ENCODE measurements at regions not wholly inside any gene's neighbourhood (a gene's known extent, or its start where the extent isn't known, plus 50 kb on each side); places are given as distances from the start of the nearest gene placed in this dataset.
"Not testable (repeated sequence)": the region's sequence is repeated elsewhere in the genome, so short reads cannot be mapped to it uniquely, and the experiment has no call there.

DNA sequence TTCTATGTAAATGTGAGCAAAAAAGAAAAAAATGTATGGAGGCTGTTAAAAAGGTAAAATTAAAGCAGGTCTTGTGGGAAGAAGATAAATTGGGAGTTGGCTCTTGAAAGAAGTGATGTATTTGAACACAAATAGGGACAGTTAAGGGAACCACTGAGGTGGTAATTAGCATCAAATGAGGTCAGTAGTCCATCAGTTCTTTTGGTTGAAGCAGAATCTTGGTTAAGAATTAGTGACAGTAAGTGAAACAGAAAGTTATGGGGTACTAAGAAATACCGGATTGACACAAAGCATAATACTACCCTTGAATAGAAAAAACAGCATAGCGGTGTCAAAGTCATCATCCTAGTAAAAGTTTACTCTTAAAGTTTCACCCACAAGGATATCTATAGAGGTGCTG lies 352.6 kb upstream of the VRK2 start:
- no peak for DNase-seq

DNA sequence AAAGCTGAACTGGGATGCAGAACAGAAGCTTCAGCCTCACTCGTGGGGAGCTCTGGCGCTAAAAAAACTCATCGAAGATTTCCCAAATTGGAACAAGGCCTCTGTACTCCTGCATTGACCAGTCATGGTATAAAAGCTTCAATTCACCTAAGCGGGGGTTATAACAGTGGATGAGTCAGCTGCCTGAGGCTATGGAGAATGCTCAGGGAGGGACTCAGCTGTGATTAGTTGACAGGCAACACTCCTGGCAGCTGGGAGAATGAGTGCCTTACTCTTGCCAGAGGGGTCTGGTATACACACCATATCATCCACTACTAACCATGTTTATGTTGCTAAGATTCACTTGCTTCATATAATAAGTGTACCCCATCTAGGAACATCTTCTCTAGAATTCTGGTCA lies 350.6 kb upstream of the VRK2 start:
- DNase-seq = no peak

DNA sequence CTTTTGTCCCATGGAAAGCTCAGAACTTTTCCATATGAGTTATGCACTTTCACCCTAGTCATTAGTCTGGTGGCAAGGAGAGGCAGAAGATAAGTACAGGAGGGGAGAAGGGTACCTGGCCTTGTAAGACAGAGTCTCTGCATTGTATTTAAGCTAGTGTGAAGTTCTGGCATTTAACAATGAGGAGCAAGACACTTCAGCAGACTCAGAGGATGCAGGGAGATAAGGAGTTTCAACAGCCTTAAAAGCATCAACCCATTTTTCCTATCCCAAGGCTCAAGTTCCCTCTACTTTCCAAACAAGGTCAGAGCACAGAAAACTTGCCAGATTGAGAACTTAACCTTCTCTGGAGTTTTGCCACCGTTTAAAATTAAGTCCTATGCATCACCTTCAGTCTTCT lies 348.2 kb upstream of the VRK2 start:
- DNase-seq = no peak

DNA sequence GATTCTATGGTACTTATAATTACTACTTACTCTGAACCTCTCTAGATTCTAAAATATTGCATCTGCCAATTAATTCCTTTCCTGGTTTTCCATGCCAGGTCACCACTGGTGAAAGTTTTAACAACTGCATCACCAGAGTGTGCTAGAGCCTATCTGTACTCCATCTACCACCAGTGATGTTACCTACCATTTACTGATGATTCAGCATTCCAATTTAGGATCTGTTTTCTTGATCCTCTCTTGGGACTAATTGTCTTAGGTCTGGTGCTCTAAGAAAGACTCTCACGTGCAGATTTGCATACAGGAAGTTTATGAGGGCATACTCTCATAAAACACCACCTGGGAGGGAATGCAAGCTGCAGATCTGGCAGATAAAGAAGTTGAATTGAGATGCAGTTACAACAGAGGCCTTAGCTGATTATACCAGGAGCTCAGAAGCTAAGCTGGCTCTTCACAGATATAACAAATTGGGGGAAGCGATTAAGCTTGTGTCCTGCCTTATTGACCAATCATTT lies 347.6 kb upstream of the VRK2 start:
- DNase-seq = no peak

DNA sequence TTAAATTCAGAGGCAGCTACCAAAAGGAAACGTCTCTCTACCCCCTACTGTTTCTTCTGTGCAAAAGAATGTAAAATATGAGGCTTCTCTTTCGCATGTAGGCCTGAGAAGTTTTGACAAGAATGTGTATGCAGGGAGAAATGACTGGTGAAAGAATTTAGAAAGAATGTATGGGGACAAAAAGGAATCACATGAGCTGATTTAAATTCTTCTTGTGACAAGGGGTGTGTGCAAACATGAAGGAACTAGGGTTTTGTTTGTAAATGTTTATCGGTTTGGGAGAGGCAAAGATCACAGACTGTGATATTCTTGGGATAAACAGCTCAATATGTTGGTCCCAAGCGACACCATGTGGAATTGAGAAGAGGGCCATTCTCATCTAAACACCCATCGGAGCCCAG lies 345.2 kb upstream of the VRK2 start:
- DNase-seq = no peak

DNA sequence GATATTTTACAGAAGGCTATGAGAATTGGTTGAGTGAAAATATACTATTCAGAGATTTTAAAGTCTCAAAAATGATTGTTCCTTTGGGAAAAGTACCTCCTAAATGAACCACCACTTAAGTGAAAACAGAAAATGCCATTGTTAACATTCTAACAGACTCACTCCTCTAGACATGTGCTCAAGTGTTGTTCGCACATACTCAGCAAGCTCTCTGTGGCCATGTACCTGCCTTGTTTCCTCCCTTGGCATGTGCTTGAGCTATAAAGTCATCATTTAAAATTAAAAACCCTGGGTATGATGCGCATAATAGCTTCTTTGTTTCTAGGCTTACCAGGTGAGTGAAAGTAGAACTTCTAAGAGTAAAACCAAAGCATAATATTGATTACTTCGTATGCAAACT lies 343.2 kb upstream of the VRK2 start:
- no peak for DNase-seq

DNA sequence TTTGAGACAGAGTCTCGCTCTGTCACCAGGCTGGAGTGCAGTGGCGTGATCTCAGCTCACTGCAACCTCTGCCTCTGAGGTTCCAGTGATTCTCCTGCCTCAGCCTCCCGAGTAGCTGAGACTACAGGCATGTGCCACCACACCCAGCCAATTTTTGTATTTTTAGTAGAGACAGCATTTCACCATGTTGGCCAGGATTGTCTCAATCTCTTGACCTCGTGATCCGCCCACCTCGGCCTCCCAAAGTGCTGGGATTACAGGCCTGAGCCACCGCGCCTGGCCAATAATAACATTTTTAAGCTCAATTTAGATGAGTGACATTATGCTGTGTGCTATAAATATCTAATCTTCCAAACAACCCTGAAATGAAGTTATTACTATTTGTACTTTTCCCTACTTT lies 338.8 kb upstream of the VRK2 start:
- DNase-seq = not testable (repeated sequence)

DNA sequence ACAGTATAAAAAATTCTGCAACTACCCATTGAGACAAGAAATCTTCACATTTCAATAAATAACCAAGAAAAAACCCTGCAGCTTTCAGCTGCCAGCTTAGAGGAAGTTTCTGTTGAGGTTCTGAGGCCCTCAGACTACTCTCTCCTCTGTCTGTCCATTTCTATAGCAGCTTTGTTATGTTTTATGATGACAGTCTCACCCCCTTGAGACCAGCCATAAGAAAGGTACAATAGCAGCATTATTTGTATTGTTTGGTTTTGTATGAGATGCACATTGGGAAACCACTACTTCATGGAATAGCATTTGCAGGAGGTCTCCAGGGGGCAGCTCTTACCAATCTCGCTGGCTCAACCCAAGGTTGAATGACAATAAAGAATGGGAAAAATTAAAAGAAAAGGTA lies 334.6 kb upstream of the VRK2 start:
- DNase-seq = no peak

DNA sequence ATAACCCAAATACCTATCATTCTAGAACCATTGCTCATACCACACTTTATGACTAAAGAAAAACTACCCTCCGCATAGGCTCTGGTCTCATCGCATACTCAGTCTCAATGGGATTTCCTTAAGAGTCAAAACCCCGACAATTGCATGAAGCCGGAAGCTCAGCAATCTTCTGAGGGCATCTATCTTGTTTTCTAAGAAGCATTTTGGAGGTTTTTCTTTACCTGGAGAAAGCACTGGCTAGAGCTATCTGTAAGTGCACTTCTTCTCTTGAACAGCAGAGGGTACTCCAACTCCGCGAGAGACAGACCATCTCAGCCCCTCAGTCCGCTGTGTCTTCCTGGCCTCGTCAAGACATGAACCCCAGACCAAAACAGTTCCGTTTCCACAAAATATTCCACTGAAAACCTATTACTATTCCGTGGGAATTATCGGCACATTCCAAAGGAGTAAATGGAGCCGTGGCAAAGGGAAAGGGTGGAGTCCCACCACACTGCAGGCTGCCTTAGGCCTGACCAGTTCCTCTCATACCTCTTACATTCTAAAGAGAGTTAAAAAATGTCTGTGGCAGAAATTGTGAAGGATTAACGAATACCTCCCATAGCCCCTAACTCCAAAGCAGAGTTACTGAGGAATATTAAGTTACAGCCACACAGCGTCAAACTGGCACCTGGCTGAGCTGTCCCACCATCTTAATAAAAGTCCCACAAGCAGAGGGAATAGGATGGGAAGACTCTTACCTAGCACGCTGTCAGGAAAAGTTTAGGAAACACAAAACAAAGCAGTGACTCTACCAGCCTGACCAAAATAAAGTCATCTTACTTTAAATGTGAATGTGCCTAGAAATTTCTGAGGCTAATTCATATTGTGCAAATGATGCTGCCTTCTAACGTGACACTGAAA lies 325.6 kb upstream of the VRK2 start:
- peak in 41 of 56 donors; percentile 1 to 66 (median 15) for DNase-seq

DNA sequence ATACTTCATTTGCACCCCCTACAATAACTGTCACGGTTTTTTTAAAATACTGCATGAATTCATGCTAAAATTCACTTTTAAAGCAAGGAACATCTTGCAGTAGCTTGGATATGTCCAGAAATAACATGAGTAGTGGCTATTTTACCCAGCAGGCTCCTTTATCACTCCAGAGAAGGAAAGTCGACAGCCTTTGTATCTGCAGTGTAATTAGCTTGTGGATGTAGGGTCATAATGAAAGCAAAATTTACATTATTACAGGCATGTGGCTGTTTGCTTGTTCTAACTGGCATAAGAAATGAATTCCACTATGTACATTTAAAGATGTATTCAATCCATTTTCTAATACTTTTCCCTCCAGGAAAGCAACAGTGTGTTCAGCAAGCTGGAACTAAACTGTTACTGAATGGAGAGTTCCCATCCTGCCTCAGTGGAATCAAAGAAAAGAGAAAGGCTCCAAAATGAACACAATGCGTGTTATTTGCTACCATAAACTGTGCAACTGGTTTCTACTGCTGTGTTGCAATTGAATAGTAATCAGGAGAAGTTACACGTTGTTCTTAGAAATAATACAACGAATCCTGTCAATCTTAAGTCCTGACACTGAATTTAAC lies 321.2 kb upstream of the VRK2 start:
- DNase-seq = no peak

DNA sequence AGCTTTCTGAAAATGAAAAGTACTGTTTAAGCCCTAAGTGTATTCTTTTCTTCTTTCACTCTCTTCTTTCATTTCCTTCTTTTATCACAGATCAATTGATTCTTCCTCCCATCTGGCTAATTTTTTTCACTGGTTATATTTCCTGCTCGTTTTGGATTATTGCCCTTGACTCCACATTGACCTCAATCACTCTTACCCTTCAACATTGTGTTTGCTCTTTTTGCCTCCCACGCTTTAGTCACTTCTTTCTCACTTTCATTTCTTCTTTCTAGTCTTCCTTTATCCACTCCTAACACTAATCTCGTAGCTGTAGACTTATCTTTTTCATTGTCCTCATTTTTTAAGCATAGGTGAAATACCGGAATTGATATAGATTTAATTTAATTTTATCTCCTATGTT lies 320.3 kb upstream of the VRK2 start:
- no peak for DNase-seq

DNA sequence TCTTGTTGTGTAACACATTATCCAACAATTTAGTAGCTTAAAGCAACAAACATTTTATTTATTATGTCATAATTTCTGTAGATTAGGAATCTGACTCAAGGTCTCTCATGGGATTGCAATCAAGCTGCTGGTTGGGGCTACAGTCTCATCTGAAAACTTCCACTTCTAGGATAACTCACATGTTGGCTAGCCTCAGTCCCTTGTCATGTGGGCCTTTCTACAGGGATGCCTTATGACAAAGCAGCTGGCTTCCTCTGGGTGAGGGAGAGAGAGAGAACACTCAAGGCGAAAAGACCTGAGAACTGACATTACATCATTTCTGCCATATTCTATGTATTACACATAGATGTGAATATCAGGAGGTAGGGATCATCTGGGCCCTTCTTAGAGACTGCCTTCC lies 317.9 kb upstream of the VRK2 start:
- no peak for DNase-seq

DNA sequence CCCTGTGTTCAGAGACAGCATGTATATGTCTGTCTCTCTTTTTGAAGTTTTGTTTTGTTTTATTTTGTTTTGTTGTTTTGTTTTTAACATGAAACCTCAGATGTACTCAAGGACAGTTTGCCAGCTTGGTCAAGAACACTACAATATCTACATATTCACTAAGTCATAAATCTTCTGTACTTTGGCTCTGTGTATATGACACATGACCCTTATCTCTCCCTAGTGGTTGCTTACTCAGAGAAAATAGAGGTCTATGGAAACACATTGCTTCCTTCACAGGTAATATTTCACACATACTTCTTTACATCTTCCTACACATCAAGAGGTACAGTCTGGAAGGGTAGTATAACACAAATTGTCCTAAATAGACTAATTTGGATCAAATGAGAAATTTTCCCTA lies 312.6 kb upstream of the VRK2 start:
- no peak for DNase-seq

DNA sequence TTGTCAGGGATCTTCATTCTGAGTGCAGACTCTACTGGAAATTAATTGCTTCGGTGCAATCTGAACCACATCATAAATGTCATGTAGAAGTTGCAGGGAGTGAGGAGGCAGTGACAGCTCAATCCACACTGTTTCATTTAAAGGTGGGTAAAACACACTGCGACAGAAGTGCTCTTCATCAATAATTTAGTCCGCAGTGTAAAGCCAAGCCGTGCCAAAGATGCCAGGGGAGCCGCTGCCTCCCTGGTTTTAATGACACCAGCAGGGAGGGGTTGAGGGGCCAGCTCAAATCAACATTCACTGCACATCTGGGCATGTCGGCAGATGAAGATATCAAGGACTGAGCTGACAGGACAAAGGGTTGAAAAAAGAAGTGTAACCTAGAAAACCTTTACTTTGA lies 305.7 kb upstream of the VRK2 start:
- DNase-seq = no peak

DNA sequence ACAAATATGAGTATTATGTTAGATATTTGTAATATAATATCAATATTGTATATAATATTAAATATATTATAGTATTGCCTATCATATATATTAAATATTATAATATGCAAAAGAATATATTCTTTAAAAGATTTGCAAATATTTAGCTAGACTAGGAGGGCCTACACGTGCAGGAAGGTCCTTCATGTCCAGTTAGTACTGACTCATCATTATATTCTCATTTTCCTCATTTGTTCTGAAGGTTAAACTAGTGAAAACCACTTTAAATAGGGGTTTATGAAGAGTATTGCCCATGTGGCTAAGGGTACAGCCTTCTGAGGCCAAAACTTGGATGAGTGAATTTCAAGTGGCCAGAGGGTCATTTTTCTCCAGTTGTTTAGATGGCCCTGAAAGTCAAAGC lies 293.0 kb upstream of the VRK2 start:
- DNase-seq = no peak

DNA sequence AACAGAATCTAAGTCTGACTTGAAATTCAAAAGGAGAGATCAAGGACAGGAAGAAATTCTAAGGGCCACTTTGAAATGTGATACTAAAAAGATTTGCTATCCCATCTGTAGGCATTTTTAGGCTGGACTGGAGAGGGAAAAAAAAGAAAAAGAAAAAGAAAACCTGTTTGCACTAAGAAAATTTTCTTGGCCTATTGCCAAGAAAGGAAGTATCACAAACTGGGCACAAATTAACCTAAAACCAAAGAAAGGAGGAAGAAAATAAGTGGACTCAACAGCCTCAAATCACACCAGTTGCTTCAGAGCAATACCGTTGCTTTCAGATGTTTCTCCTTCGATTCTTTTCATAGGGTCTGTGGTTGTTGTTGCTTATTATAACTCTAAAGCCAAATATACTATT lies 287.9 kb upstream of the VRK2 start:
- no peak for DNase-seq

DNA sequence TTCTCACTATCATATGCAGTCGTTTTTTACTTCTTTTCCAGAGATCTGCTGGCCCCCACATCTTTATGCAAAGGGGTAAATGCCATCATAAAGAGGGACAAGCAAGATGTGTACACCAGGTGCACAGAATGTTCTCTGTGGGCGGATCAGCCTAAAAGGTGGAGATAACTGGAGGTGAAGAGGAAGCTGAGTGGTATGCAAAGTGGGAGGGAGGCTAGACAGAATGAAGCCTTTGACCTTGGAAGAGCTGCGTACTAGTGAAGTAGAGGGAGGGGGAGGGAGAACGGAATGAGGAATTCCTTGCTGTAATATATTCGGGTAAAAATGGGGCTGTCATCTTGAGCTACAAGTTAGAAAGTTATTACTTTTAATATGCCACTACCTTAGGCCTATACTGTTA lies 287.5 kb upstream of the VRK2 start:
- no peak for DNase-seq

DNA sequence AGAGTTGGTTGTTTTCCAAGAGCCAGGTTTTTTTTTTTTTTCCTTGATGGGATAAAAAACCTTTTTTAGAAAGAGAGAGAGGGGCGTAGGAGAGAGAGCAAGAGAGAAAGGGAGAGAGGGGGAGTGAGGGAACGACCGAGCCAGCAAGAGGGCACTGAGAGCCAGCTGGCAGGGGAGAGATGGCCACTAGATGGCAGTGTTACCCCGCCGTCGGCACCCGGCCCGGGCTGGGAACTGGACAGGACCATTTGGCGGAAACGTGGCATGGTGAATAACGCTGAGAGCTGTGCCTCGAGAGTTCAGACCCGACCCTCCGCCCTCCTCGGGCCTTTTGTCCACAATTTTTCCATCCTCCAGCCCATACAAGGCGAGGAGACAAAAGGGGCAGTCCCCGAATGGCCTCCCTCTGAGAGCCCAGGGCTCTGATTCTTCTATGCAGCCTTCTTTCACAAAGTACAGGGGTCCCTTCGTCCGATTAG lies 286.7 kb upstream of the VRK2 start:
- peak; percentile 20 to 93 (median 80) for DNase-seq

DNA sequence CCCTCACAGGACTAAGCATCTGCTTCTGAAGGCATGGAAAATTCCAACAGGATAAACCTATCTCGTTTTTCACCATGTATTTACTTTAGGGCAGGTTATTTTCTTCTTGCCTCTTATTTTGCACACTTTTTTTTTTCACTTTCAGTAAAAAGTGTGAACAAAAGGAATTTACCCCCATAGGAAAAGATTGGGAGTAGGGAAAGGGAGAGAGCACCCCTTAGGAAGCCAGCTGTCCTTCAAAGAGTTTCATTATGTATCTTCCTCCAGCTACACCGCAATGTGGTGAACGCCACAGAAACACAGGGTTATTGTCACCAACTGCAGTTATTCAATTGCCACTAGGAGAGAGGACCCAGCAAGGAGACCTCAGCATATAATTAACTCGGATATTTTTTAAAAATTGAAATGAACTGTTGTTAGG lies 286.2 kb upstream of the VRK2 start:
- DNase-seq = peak in 7 of 56 donors; percentile 2 to 33 (median 6)

DNA sequence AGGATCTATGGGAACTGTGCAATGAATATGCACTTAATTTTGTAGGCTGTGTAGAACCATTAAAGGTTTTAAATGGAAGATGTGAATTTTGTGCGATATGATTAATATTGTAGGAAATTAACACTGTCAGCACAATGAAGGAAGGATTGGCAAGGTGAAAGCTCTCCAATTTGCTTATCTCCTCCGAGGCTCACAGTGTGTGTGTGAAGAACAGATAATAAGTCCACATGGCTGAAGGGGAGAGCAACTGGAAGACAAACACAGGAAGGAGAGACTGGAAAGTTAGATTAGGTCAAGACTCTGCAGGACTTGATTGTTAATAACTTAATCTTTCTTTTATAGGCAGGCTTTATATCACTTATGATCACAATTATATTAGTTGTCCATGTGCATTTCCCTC lies 269.7 kb upstream of the VRK2 start:
- DNase-seq = no peak

DNA sequence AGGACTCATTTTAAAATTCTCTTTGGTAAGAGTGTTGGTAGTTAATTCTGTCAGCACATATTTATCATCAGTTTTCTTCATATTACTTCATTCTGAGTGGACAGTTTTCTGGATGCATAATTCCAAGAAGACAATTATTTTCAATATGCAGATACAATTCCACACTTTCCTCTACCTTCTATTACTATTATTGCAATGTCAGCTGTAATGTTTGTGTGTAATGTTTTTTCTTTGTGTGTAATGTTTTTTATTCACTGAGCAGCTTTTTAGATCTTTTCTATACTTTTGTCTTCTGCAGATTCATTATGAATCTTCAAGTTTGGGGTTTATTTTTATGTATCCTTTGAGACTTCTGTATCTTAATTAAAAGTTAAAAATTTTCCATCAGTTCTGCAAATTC lies 264.0 kb upstream of the VRK2 start:
- no peak for DNase-seq

DNA sequence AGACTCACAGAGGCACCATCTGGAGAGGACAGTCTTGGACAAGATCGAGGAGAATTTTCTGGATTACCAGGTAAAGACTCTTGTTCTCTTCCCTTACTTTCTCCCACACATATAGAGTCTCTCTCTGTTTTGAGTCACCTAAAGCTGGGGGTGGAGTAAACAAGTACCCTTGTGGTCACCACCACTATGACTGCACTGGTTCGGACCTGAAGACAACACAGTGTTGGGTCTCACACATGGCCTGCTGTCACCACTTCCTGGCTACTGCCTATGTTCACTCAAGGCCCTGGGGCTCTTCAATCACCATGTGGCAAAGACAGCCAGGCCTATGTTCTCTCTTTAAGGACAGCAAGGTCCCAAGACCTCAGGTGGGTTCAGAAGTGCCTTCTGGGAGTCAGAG lies 253.3 kb upstream of the VRK2 start:
- DNase-seq = no peak

DNA sequence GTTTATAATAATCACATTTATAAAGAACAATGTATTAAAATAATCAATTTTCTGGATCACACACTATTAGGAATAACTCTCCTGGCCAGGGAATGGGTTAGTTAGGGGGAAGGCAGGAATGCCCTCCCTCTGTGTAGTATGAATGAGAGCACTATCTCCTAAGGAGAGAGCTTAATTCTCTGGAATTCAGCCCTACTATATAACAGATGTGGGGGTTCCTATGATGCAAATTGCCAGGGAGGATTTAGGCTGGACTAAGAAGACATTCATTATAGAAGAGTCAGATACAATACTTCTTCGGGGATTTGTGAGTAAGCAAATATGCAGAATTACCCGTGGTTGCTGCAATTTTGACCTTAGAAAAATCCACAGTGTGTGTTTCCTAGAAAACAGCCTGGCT lies 250.1 kb upstream of the VRK2 start:
- DNase-seq = no peak

Data from amygdala (tissue), 56 donors.